SK-N-SH (cell line): ENCODE measurements at regions not wholly inside any gene's neighbourhood (a gene's known extent, or its start where the extent isn't known, plus 50 kb on each side); places are given as distances from the start of the nearest gene placed in this dataset.

Source experiments
- FOSL2 ChIP-seq: IDR thresholded peaks from 2 replicates; pipeline ENCODE4 v1.4.0; 2012; ENCODE audit warnings: low read depth, mild to moderate bottlenecking, moderate library complexity, borderline replicate concordance
- FOXJ3 ChIP-seq: sonication (generic); formaldehyde crosslinking; IDR thresholded peaks from 2 replicates; pipeline ENCODE4 v1.5.1; 2020; ENCODE audit warnings: mild to moderate bottlenecking, missing genetic modification reagents
- MEF2A ChIP-seq: IDR thresholded peaks from 2 replicates; pipeline ENCODE4 v1.4.0; 2012; ENCODE audit warnings: low read depth, borderline replicate concordance
- SIN3A ChIP-seq: IDR thresholded peaks from 2 replicates; pipeline ENCODE4 v1.6.1; 2012; ENCODE audit warnings: low read depth, mild to moderate bottlenecking, low read length, moderate library complexity, borderline replicate concordance
- TCF12 ChIP-seq: IDR thresholded peaks from 2 replicates; pipeline ENCODE4 v1.4.0; 2012
- small RNA-seq, 7 experiments: library from RNA; depleted of rRNA; stranded (forward); fragments of <200 nt; gene quantifications; one replicate each; pipeline ENCODE3, GENCODE V24; 2012
- TF ChIP-seq, protein P1 (sequence below): IDR thresholded peaks from 2 replicates; pipeline ENCODE4 v1.6.1; 2012; ENCODE audit warnings: mild to moderate bottlenecking, low read depth, low read length, moderate library complexity
- TF ChIP-seq, protein P2 (sequence below): fragments of 150-350 bp; IDR thresholded peaks from 2 replicates; pipeline ENCODE4 v1.6.1; 2016; ENCODE audit warnings: mild to moderate bottlenecking, low read depth, low read length

DNA sequence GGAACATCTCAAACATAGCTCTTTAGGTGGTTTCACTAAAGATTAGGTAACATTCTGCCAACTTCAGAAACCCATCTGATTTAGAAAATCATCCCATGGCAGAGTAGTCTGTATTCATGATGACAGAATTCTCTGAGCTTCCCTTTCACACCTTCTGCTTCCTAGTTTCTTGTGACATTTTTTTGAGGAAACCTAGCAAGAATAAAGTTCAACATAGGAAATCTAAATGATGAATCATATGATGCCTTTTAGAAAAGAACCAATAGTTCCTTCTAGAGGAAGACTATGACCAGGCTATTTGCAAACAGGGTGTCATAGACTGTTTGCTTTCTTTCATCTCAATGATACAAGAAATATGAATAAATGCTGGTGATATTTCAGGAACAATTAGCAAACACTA, 49.8 kb upstream of the CAMK2D start (continued):
- TF ChIP-seq, protein P1, sequence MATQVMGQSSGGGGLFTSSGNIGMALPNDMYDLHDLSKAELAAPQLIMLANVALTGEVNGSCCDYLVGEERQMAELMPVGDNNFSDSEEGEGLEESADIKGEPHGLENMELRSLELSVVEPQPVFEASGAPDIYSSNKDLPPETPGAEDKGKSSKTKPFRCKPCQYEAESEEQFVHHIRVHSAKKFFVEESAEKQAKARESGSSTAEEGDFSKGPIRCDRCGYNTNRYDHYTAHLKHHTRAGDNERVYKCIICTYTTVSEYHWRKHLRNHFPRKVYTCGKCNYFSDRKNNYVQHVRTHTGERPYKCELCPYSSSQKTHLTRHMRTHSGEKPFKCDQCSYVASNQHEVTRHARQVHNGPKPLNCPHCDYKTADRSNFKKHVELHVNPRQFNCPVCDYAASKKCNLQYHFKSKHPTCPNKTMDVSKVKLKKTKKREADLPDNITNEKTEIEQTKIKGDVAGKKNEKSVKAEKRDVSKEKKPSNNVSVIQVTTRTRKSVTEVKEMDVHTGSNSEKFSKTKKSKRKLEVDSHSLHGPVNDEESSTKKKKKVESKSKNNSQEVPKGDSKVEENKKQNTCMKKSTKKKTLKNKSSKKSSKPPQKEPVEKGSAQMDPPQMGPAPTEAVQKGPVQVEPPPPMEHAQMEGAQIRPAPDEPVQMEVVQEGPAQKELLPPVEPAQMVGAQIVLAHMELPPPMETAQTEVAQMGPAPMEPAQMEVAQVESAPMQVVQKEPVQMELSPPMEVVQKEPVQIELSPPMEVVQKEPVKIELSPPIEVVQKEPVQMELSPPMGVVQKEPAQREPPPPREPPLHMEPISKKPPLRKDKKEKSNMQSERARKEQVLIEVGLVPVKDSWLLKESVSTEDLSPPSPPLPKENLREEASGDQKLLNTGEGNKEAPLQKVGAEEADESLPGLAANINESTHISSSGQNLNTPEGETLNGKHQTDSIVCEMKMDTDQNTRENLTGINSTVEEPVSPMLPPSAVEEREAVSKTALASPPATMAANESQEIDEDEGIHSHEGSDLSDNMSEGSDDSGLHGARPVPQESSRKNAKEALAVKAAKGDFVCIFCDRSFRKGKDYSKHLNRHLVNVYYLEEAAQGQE: no peak
- TF ChIP-seq MEF2A (no peak), TCF12 (no peak), SIN3A (no peak), FOSL2 (no peak), FOXJ3 (CRISPR knock-in tag) (no peak)
- TF ChIP-seq, protein P2, sequence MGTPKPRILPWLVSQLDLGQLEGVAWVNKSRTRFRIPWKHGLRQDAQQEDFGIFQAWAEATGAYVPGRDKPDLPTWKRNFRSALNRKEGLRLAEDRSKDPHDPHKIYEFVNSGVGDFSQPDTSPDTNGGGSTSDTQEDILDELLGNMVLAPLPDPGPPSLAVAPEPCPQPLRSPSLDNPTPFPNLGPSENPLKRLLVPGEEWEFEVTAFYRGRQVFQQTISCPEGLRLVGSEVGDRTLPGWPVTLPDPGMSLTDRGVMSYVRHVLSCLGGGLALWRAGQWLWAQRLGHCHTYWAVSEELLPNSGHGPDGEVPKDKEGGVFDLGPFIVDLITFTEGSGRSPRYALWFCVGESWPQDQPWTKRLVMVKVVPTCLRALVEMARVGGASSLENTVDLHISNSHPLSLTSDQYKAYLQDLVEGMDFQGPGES: no peak

Small RNA genes lying in the stretch of these regions (small RNA-seq; reads per million reads assigned to genes)
- 0 reads per million in 7 experiments for gene AC111193.1
